H1 (cell line): ENCODE measurements at regions not wholly inside any gene's neighbourhood (a gene's known extent, or its start where the extent isn't known, plus 50 kb on each side); places are given as distances from the start of the nearest gene placed in this dataset.

ENCODE experiments used
- CTCF ChIA-PET: fragments of 300-600 bp; sonication (Branson Sonifier 250); formaldehyde crosslinking; loops from one replicate; lab custom pipeline; 2021; ENCODE audit not compliant: partially characterized antibody; lab: Charles Lee
- POLR2A ChIA-PET: fragments of 300-600 bp; sonication (Branson Sonifier 250); formaldehyde crosslinking; loops from one replicate; lab custom pipeline; 2021; ENCODE audit warnings: inconsistent platforms; ENCODE audit not compliant: partially characterized antibody; lab: Charles Lee
- DNase-seq, 2 experiments: peaks; one replicate each; pipeline versions ENCODE4 v3.0.0 to v3.0.0-alpha.2; 2010 to 2022; ENCODE audit warnings: low spot score in 2 of 2, low read depth in 1 of 2, mixed read lengths in 1 of 2
- FAIRE-seq: peaks from 2 replicates; lab custom pipeline; 2011; peaks lifted over from hg19 to GRCh38; lab: Jason Lieb, UNC
- H2AFZ ChIP-seq: 2 replicates; pipeline ENCODE4 v1.8.1; 2012; ENCODE audit warnings: low read length, inconsistent platforms
- H2AK5ac ChIP-seq: 2 replicates; pipeline ENCODE4 v1.6.1; 2013; ENCODE audit warnings: low read depth, low read length
- H2BK120ac ChIP-seq: replicated peaks from 2 replicates; pipeline ENCODE3; 2013; ENCODE audit warnings: low read depth, low read length, inconsistent platforms
- H2BK12ac ChIP-seq: 2 replicates; pipeline ENCODE4 v1.6.1; 2013; ENCODE audit warnings: low read depth, low read length
- H2BK15ac ChIP-seq: 2 replicates; pipeline ENCODE4 v1.6.1; 2013; ENCODE audit warnings: low read length
- H2BK20ac ChIP-seq: 2 replicates; pipeline ENCODE4 v1.6.1; 2013; ENCODE audit warnings: low read length
- H2BK5ac ChIP-seq: 2 replicates; pipeline ENCODE4 v1.6.1; 2013; ENCODE audit warnings: low read depth, low read length
- H3K14ac ChIP-seq: 2 replicates; pipeline ENCODE4 v1.6.1; 2013; ENCODE audit warnings: inconsistent platforms; ENCODE audit not compliant: insufficient read length
- H3K18ac ChIP-seq: 2 replicates; pipeline ENCODE4 v1.6.1; 2013; ENCODE audit warnings: low read length; ENCODE audit errors: extremely low read depth
- H3K23ac ChIP-seq: 2 replicates; pipeline ENCODE4 v1.6.1; 2013; ENCODE audit warnings: inconsistent platforms; ENCODE audit not compliant: insufficient read length
- H3K23me2 ChIP-seq: 2 replicates; pipeline ENCODE4 v1.6.1; 2013; ENCODE audit warnings: low read depth, low read length
- H3K27ac ChIP-seq: 2 replicates; pipeline ENCODE4 v1.6.1; 2011; ENCODE audit warnings: low read depth, low read length, inconsistent platforms
- H3K27me3 ChIP-seq, 4 experiments: replicated peaks in 1 of 4; 1 replicate in 1 of 4; 2 replicates in 3 of 4; pipeline versions ENCODE4 v1.6.1 to v1.8.1; 2011 to 2013; ENCODE audit warnings: low read length in 3 of 4, mild to moderate bottlenecking in 3 of 4, inconsistent platforms in 2 of 4, mixed read lengths in 2 of 4, moderate library complexity in 1 of 4; ENCODE audit not compliant: control insufficient read depth in 3 of 4, insufficient read depth in 3 of 4; ENCODE audit errors: extremely low read depth in 1 of 4
- H3K36me3 ChIP-seq, 4 experiments: 2 replicates each; pipeline versions ENCODE4 v1.6.1 to v1.8.1; 2011 to 2013; ENCODE audit warnings: mild to moderate bottlenecking in 4 of 4, low read length in 3 of 4, moderate library complexity in 2 of 4, control low read depth in 1 of 4, inconsistent platforms in 1 of 4; ENCODE audit not compliant: insufficient read depth in 4 of 4, control insufficient read depth in 2 of 4
- H3K4ac ChIP-seq: replicated peaks from 2 replicates; pipeline ENCODE3; 2013; ENCODE audit warnings: low read length, low read depth, mixed read lengths, inconsistent platforms; ENCODE audit not compliant: insufficient read length
- H3K4me1 ChIP-seq, 4 experiments: replicated peaks in 1 of 4; 1 replicate in 1 of 4; 2 replicates in 3 of 4; pipeline versions ENCODE4 v1.6.1 to v1.8.1; 2011 to 2013; ENCODE audit warnings: low read length in 3 of 4, inconsistent platforms in 2 of 4, mixed read lengths in 1 of 4; ENCODE audit not compliant: insufficient read depth in 4 of 4, control insufficient read depth in 3 of 4
- H3K4me2 ChIP-seq, 2 experiments: 2 replicates each; pipeline versions ENCODE4 v1.6.1 to v1.8.1; 2011 to 2013; ENCODE audit warnings: low read depth in 2 of 2, low read length in 2 of 2, control low read depth in 1 of 2, inconsistent platforms in 1 of 2, mild to moderate bottlenecking in 1 of 2; ENCODE audit not compliant: insufficient read depth in 1 of 2
- H3K4me3 ChIP-seq, 4 experiments: fragments of 200-600, 300-600 bp in 1 of 4; sonication (generic), shearing (Covaris generic), sonication (Bioruptor Twin) in 1 of 4; 2 replicates each; pipeline versions ENCODE4 v1.5.1 to v1.8.1; 2011 to 2016; ENCODE audit warnings: low read length in 4 of 4, low read depth in 3 of 4, control low read depth in 2 of 4, inconsistent platforms in 2 of 4, mild to moderate bottlenecking in 2 of 4, mixed read lengths in 1 of 4, moderate library complexity in 1 of 4; ENCODE audit not compliant: insufficient read depth in 2 of 4; ENCODE audit errors: extremely low read depth in 1 of 4
- H3K56ac ChIP-seq: replicated peaks from 2 replicates; pipeline ENCODE3; 2013; ENCODE audit warnings: low read depth, mild to moderate bottlenecking, mixed read lengths, low read length, inconsistent platforms; ENCODE audit not compliant: insufficient read length
- H3K79me1 ChIP-seq: 2 replicates; pipeline ENCODE4 v1.6.1; 2013; ENCODE audit warnings: low read depth, low read length, control low read depth
- H3K79me2 ChIP-seq, 2 experiments: 2 replicates each; pipeline versions ENCODE4 v1.6.1 to v1.8.1; 2012 to 2013; ENCODE audit warnings: low read length in 2 of 2, mild to moderate bottlenecking in 2 of 2, inconsistent platforms in 1 of 2; ENCODE audit not compliant: insufficient read depth in 2 of 2, control insufficient read depth in 1 of 2
- H3K9ac ChIP-seq, 4 experiments: replicated peaks in 1 of 4; 1 replicate in 1 of 4; 2 replicates in 3 of 4; pipeline versions ENCODE4 v1.6.1 to v1.8.1; 2011 to 2013; ENCODE audit warnings: low read depth in 3 of 4, low read length in 3 of 4, control low read depth in 2 of 4, mild to moderate bottlenecking in 2 of 4, moderate library complexity in 2 of 4, inconsistent platforms in 1 of 4; ENCODE audit errors: extremely low read depth in 1 of 4
- H3K9me3 ChIP-seq, 2 experiments: 2 replicates each; pipeline versions ENCODE4 v1.6.1 to v1.8.1; 2012 to 2013; ENCODE audit warnings: mild to moderate bottlenecking in 2 of 2, moderate library complexity in 2 of 2, control low read depth in 1 of 2, inconsistent platforms in 1 of 2, low read depth in 1 of 2, low read length in 1 of 2, mixed read lengths in 1 of 2; ENCODE audit not compliant: insufficient read depth in 2 of 2
- H4K20me1 ChIP-seq, 2 experiments: replicated peaks in 1 of 2; 2 replicates each; pipeline versions ENCODE3 to v1.8.1; 2011 to 2013; ENCODE audit warnings: inconsistent platforms in 2 of 2, low read length in 2 of 2, mild to moderate bottlenecking in 1 of 2; ENCODE audit not compliant: insufficient read depth in 2 of 2, control insufficient read depth in 1 of 2
- H4K5ac ChIP-seq: 2 replicates; pipeline ENCODE4 v1.6.1; 2013; ENCODE audit warnings: low read length, low read depth, mixed read lengths, inconsistent platforms; ENCODE audit not compliant: insufficient read length
- H4K8ac ChIP-seq: 2 replicates; pipeline ENCODE4 v1.8.0; 2013; ENCODE audit warnings: mild to moderate bottlenecking, moderate library complexity, low read length, inconsistent platforms; ENCODE audit not compliant: insufficient read depth; ENCODE audit errors: extremely low read depth
- H4K91ac ChIP-seq: replicated peaks from 2 replicates; pipeline ENCODE3; 2013; ENCODE audit warnings: low read length, mixed read lengths, inconsistent platforms; ENCODE audit not compliant: insufficient read length
- CBX5 ChIP-seq: fragments of 300-800, 300-1000 bp; sonication (generic); IDR thresholded peaks from 2 replicates; pipeline ENCODE4 v1.7.1; 2016; ENCODE audit warnings: antibody characterized with exemption, low read length, low read depth
- CEBPB ChIP-seq: IDR thresholded peaks from 2 replicates; pipeline ENCODE4 v1.6.1; 2012; ENCODE audit warnings: low read depth, low read length
- CHD1 ChIP-seq: IDR thresholded peaks from 2 replicates; pipeline ENCODE4 v1.6.1; 2012; ENCODE audit warnings: low read depth, low read length, improper control_type of control experiment
- EP300 ChIP-seq, 2 experiments: IDR thresholded peaks; 1 replicate in 1 of 2; 2 replicates in 1 of 2; pipeline ENCODE4 v1.6.1; 2011 to 2012; ENCODE audit warnings: low read depth in 2 of 2, low read length in 2 of 2, mild to moderate bottlenecking in 2 of 2, borderline replicate concordance in 1 of 2, inconsistent platforms in 1 of 2, moderate library complexity in 1 of 2
- FOSL1 ChIP-seq: IDR thresholded peaks from 2 replicates; pipeline ENCODE4 v1.6.1; 2011; ENCODE audit warnings: mild to moderate bottlenecking, low read depth, low read length, moderate library complexity; ENCODE audit not compliant: insufficient read depth
- MAFK ChIP-seq: IDR thresholded peaks from 2 replicates; pipeline ENCODE4 v1.6.1; 2012; ENCODE audit warnings: low read depth, mild to moderate bottlenecking, improper control_type of control experiment, low read length
- NRF1 ChIP-seq: IDR thresholded peaks from 2 replicates; pipeline ENCODE4 v1.6.1; 2011; ENCODE audit warnings: mild to moderate bottlenecking, low read depth, low read length, improper control_type of control experiment
- POLR2A ChIP-seq, 2 experiments: IDR thresholded peaks; 1 replicate in 1 of 2; 2 replicates in 1 of 2; pipeline ENCODE4 v1.6.1; 2011; ENCODE audit warnings: low read depth in 2 of 2, low read length in 2 of 2, mild to moderate bottlenecking in 2 of 2; ENCODE audit errors: control extremely low read depth in 1 of 2
- POU5F1 ChIP-seq: IDR thresholded peaks from 2 replicates; pipeline ENCODE4 v1.6.1; 2011; ENCODE audit warnings: low read depth, mild to moderate bottlenecking, low read length, moderate library complexity
- RAD21 ChIP-seq, 2 experiments: IDR thresholded peaks in 1 of 2; conservative IDR thresholded peaks in 1 of 2; 2 replicates each; pipeline ENCODE4 v1.6.1; 2011; ENCODE audit warnings: low read depth in 2 of 2, low read length in 2 of 2, improper control_type of control experiment in 1 of 2, inconsistent platforms in 1 of 2, mild to moderate bottlenecking in 1 of 2, moderate library complexity in 1 of 2
- RNF2 ChIP-seq: fragments of 200-900, 300-1000 bp; sonication (generic); IDR thresholded peaks from 2 replicates; pipeline ENCODE4 v1.7.1; 2016; ENCODE audit warnings: borderline replicate concordance, low read depth, mild to moderate bottlenecking, antibody characterized with exemption, low read length; ENCODE audit not compliant: poor library complexity, severe bottlenecking; ENCODE audit errors: missing control alignments
- SP1 ChIP-seq: IDR thresholded peaks from 2 replicates; pipeline ENCODE4 v1.6.1; 2011; ENCODE audit warnings: low read depth, low read length
- SP2 ChIP-seq: IDR thresholded peaks from 2 replicates; pipeline ENCODE4 v1.6.1; 2012; ENCODE audit warnings: mild to moderate bottlenecking, low read length, inconsistent platforms
- TBP ChIP-seq: IDR thresholded peaks from 2 replicates; pipeline ENCODE4 v1.6.1; 2011; ENCODE audit warnings: low read depth, low read length, improper control_type of control experiment
- WGBS, 2 experiments: shearing (Covaris generic) in 1 of 2; methylation state at CpG; one replicate each; pipeline versions ENCODE4 v1.1.6 to v1.1.7; 2013 to 2015; ENCODE audit warnings: low lambda C conversion rate in 2 of 2, mixed read lengths in 2 of 2, inconsistent platforms in 1 of 2, low coverage in 1 of 2, missing lambda C conversion rate in 1 of 2; ENCODE audit not compliant: insufficient replicate concordance in 2 of 2, insufficient coverage in 1 of 2, insufficient read length in 1 of 2; ENCODE audit errors: extremely low coverage in 1 of 2, missing lambda C conversion rate in 1 of 2; 5-methylcytosine and 5-hydroxymethylcytosine counted together
- TF ChIP-seq, protein P1 (sequence below): IDR thresholded peaks from 2 replicates; pipeline ENCODE4 v1.6.1; 2011; ENCODE audit warnings: low read depth, mild to moderate bottlenecking, low read length; ENCODE audit not compliant: insufficient read depth

DNA sequence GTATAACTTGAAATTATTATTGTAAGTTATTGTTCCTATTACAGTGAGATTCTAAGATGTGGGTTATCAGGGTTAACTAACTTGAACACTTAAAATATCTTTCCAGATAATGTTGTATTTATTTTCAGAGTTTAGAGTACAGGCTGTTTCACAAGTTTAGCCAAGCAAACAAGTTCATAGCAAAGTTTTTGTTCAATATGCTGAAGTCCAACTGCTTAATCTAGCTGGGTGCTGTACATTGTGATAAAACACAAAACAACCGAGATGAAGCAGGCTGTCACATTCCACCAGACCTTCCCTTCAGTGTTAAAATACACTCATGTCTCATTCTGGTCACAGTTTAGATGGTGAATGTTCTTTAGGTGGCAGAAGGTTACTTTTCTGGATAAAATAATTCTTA, 148.0 kb upstream of the PCDH20 start:
- Histone ChIP-seq H3K27ac (no peak overlapping the region), H4K5ac (no peak overlapping the region), H2BK5ac (no peak overlapping the region), H2BK15ac (no peak overlapping the region), H4K20me1 (no peaks in the 10 kb centered on the region), H3K79me1 (no peaks in the 10 kb centered on the region), H4K8ac (no peak overlapping the region), H3K9ac (no peak overlapping the region), H3K23me2 (no peaks in the 10 kb centered on the region), H3K56ac (no peak overlapping the region), H3K9me3 (no peaks in the 10 kb centered on the region), H3K14ac (no peak overlapping the region), H3K4me3 (no peak overlapping the region), H2AFZ (no peak overlapping the region), H3K4me2 (no peak overlapping the region), H3K4me1 (no peaks in the 10 kb centered on the region), H3K18ac (no peak overlapping the region), H2BK20ac (no peak overlapping the region), H3K4ac (no peak overlapping the region), H2BK120ac (no peak overlapping the region), H2BK12ac (no peak overlapping the region), H3K27me3 (no peaks in the 10 kb centered on the region), H2AK5ac (no peak overlapping the region), H4K91ac (no peak overlapping the region), H3K36me3 (no peaks in the 10 kb centered on the region), H3K23ac (no peak overlapping the region), H3K79me2 (no peaks in the 10 kb centered on the region)
- TF ChIP-seq RAD21 (IDR thresholded peaks at IDR 0.05 in 1 of 2, conservative IDR thresholded peaks at IDR 0.05 in 1 of 2; ENCODE audit: low read depth in 2 of 2, low read length in 2 of 2) = no peak
- TF ChIP-seq EP300 (IDR thresholded peaks at IDR 0.05; ENCODE audit: borderline replicate concordance in 1 of 2, low read depth in 2 of 2, low read length in 2 of 2) = no peak
- no peak for TF ChIP-seq SP1
- no peak for TF ChIP-seq NRF1
- TF ChIP-seq CEBPB = no peak
- TF ChIP-seq RNF2 = no peak
- no peak for TF ChIP-seq CBX5
- TF ChIP-seq TBP = no peak
- TF ChIP-seq POU5F1 = no peak
- TF ChIP-seq, protein P1, sequence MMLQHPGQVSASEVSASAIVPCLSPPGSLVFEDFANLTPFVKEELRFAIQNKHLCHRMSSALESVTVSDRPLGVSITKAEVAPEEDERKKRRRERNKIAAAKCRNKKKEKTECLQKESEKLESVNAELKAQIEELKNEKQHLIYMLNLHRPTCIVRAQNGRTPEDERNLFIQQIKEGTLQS = no peak
- TF ChIP-seq CHD1 = no peak
- TF ChIP-seq MAFK = no peak
- no peak for TF ChIP-seq SP2
- no peak for TF ChIP-seq POLR2A (IDR thresholded peaks at IDR 0.05; ENCODE audit: control extremely low read depth in 1 of 2, low read depth in 2 of 2, low read length in 2 of 2)
- no peak for TF ChIP-seq FOSL1
- no peak for DNase-seq
- WGBS, 2 experiments = 94% methylated on average over 1 of the region's 1 CpG; no CpG with 5 or more reads in 1 of the 2 experiments
- FAIRE-seq = no peak
- POLR2A ChIA-PET = no interaction called here
- CTCF ChIA-PET = no interaction called here
